ENCODE measurements at regions not wholly inside any gene's neighbourhood (a gene's known extent, or its start where the extent isn't known, plus 50 kb on each side); places are given as distances from the start of the nearest gene placed in this dataset.

GRCh38 chr21:35831230-35831629, 229.1 kb downstream of the SETD4 start (continued):
- no peak for TF ChIP-seq BCL3 (IDR thresholded peaks at IDR 0.05)
- TF ChIP-seq CHD2 (IDR thresholded peaks at IDR 0.05; ENCODE audit: low read length, partially characterized antibody): no peak
- TF ChIP-seq FOSL2 (IDR thresholded peaks at IDR 0.05): no peak
- no peak for TF ChIP-seq FOSL2 (CRISPR knock-in tag; IDR thresholded peaks at IDR 0.05)
- no peak for TF ChIP-seq ZSCAN20 (CRISPR knock-in tag; IDR thresholded peaks at IDR 0.05)
- TF ChIP-seq BHLHE40 (IDR thresholded peaks at IDR 0.05; ENCODE audit: low read depth, low read length): no peak
- TF ChIP-seq SREBF2 (IDR thresholded peaks at IDR 0.05): no peak

- POLR2A ChIA-PET: no interaction called here
- TF ChIP-seq JUNB (IDR thresholded peaks at IDR 0.05) (no peak), MAFK (IDR thresholded peaks at IDR 0.05; ENCODE audit: partially characterized antibody) (no peak)
- WGBS (ENCODE audit: missing lambda C conversion rate): 21% methylated on average over 5 of the region's 5 CpGs
- no peaks in the 10 kb centered on the region for H3K9me3 ChIP-seq
- ATAC-seq (no peak), FAIRE-seq (no peak), DNase-seq (ENCODE audit: low read depth in 1 of 2, low spot score in 1 of 2) (no peak)
- no peak overlapping the region for H3K4me2 ChIP-seq
- H3K27ac ChIP-seq: no peak overlapping the region
- no peak overlapping the region for H3K4me3 ChIP-seq
- H3K4me1 ChIP-seq: no peaks in the 10 kb centered on the region
- CTCF ChIA-PET: interaction anchor here (1.1 to 1.2 kb wide), 2 partner anchors 11 to 1139 kb away, joined by 4 to 6 read pairs; no protein-coding TSS in a partner anchor
Observed at GRCh38 chr21:35829067-35829466, 231.3 kb downstream of the SETD4 start.

GRCh38 chr21:35828161-35828560, 232.2 kb downstream of the SETD4 start:
- TF ChIP-seq HES2 (IDR thresholded peaks at IDR 0.05): no peak
- TF ChIP-seq RCOR1 (IDR thresholded peaks at IDR 0.05; ENCODE audit: low read depth, low read length): no peak
- TF ChIP-seq CBX2 (IDR thresholded peaks at IDR 0.05; ENCODE audit: borderline replicate concordance, low read depth): no peak
- no peak for TF ChIP-seq KDM5A (IDR thresholded peaks at IDR 0.05)
- TF ChIP-seq HOXA7 (CRISPR knock-in tag; IDR thresholded peaks at IDR 0.05): no peak
- TF ChIP-seq CHD2 (IDR thresholded peaks at IDR 0.05; ENCODE audit: low read length, partially characterized antibody): no peak
- TF ChIP-seq NR3C1 (IDR thresholded peaks at IDR 0.05): no peak
- no peak for TF ChIP-seq BCL3 (IDR thresholded peaks at IDR 0.05)
- TF ChIP-seq TFCP2L1 (CRISPR knock-in tag; IDR thresholded peaks at IDR 0.05): no peak
- no peak for TF ChIP-seq ESRRA (IDR thresholded peaks at IDR 0.05; ENCODE audit: borderline replicate concordance, low read length)
- no peak for TF ChIP-seq RFX5 (IDR thresholded peaks at IDR 0.05)
- no peak for TF ChIP-seq ZSCAN20 (CRISPR knock-in tag; IDR thresholded peaks at IDR 0.05)
- TF ChIP-seq ZNF302 (CRISPR knock-in tag; IDR thresholded peaks at IDR 0.05): no peak
- TF ChIP-seq JUNB (IDR thresholded peaks at IDR 0.05): no peak
- TF ChIP-seq HMGXB4 (CRISPR knock-in tag; IDR thresholded peaks at IDR 0.05; ENCODE audit: borderline replicate concordance): no peak
- no peak for TF ChIP-seq RAD21 (conservative IDR thresholded peaks at IDR 0.05 in 1 of 2, IDR thresholded peaks at IDR 0.05 in 1 of 2)
- no peak for TF ChIP-seq HDAC2 (IDR thresholded peaks at IDR 0.05)
- no peak for DNase-seq (ENCODE audit: low read depth in 1 of 2, low spot score in 1 of 2)
- no peak for ATAC-seq

More at GRCh38 chr21:35828161-35828560, 232.2 kb downstream of the SETD4 start:
- H3K4me1 ChIP-seq: no peaks in the 10 kb centered on the region
- no peak overlapping the region for H3K4me2 ChIP-seq
- H3K27ac ChIP-seq: no peak overlapping the region
- 4% methylated on average over 4 of the region's 4 CpGs for WGBS (ENCODE audit: missing lambda C conversion rate)
- H3K9me3 ChIP-seq: no peaks in the 10 kb centered on the region
- FAIRE-seq: no peak
- ChIA-PET POLR2A (no interaction called here), CTCF (interaction anchor here (0.8 to 1.2 kb wide), 3 partner anchors 12 to 1138 kb away, joined by 4 to 6 read pairs (median 4); no protein-coding TSS in a partner anchor)
- no peak overlapping the region for H3K4me3 ChIP-seq

All from A549 (cell line).